KMS-11 (cell line): ENCODE measurements at regions not wholly inside any gene's neighbourhood (a gene's known extent, or its start where the extent isn't known, plus 50 kb on each side); places are given as distances from the start of the nearest gene placed in this dataset.

ENCODE experiments used
- H2AFZ ChIP-seq: fragments of 200-600 bp; sonication (generic); 2 replicates; pipeline ENCODE4 v1.6.1; 2016; ENCODE audit warnings: antibody characterized with exemption, mixed run types, low read depth
- H3K27ac ChIP-seq: fragments of 200-600 bp; sonication (generic); 2 replicates; pipeline ENCODE4 v1.6.1; 2016; ENCODE audit warnings: mild to moderate bottlenecking, mixed run types
- H3K27me3 ChIP-seq: fragments of 200-600 bp; sonication (generic); 2 replicates; pipeline ENCODE4 v1.6.1; 2017; ENCODE audit warnings: mild to moderate bottlenecking, low read depth, mixed run types, moderate library complexity; ENCODE audit not compliant: insufficient read depth
- H3K36me3 ChIP-seq: fragments of 200-600 bp; sonication (generic); 2 replicates; pipeline ENCODE4 v1.6.1; 2017; ENCODE audit warnings: mild to moderate bottlenecking, mixed run types; ENCODE audit not compliant: insufficient read depth
- H3K4me1 ChIP-seq: fragments of 200-600 bp; sonication (generic); 2 replicates; pipeline ENCODE4 v1.6.1; 2016; ENCODE audit warnings: mild to moderate bottlenecking, low read depth, mixed run types; ENCODE audit not compliant: poor library complexity, severe bottlenecking
- H3K4me2 ChIP-seq: fragments of 200-600 bp; sonication (generic); 2 replicates; pipeline ENCODE4 v1.7.0; 2016; ENCODE audit warnings: mild to moderate bottlenecking, mixed run types
- H3K4me3 ChIP-seq: fragments of 200-600 bp; sonication (generic); IDR thresholded peaks from 2 replicates; pipeline ENCODE4 v1.6.1; 2017; ENCODE audit warnings: low read depth, low read length, mixed read lengths; ENCODE audit not compliant: insufficient read depth
- H3K79me2 ChIP-seq: fragments of 200-600 bp; sonication (generic); 2 replicates; pipeline ENCODE4 v1.6.1; 2016; ENCODE audit warnings: low read depth, mixed run types; ENCODE audit not compliant: insufficient read depth
- H3K9ac ChIP-seq: fragments of 200-600 bp; sonication (generic); 2 replicates; pipeline ENCODE4 v1.6.1; 2016; ENCODE audit warnings: mild to moderate bottlenecking, mixed run types
- H4K20me1 ChIP-seq: fragments of 200-600 bp; sonication (generic); 2 replicates; pipeline ENCODE4 v1.6.1; 2016; ENCODE audit warnings: mild to moderate bottlenecking, mixed run types; ENCODE audit not compliant: insufficient read depth
- CTCF ChIP-seq: fragments of 200-600 bp; sonication (generic); conservative IDR thresholded peaks from 2 replicates; pipeline ENCODE4 v1.6.1; 2017; ENCODE audit warnings: low read depth, mild to moderate bottlenecking, antibody characterized with exemption, low read length, moderate library complexity, mixed read lengths

GRCh38 chr4:166625018-166625637, 609.2 kb downstream of the SPOCK3 start:
- no peaks in the 10 kb centered on the region for H3K4me1 ChIP-seq
- no peak overlapping the region for H3K27ac ChIP-seq
- no peaks in the 10 kb centered on the region for H3K36me3 ChIP-seq
- H3K4me2 ChIP-seq: no peak overlapping the region
- no peaks in the 10 kb centered on the region for H3K79me2 ChIP-seq
- no peak for TF ChIP-seq CTCF
- no peak overlapping the region for H2AFZ ChIP-seq
- no peak overlapping the region for H3K9ac ChIP-seq
- no peak overlapping the region for H3K4me3 ChIP-seq
- H4K20me1 ChIP-seq: no peaks in the 10 kb centered on the region
- no peaks in the 10 kb centered on the region for H3K27me3 ChIP-seq

GRCh38 chr4:166628454-166628853, 605.8 kb downstream of the SPOCK3 start:
- Histone ChIP-seq H3K27ac (no peak overlapping the region), H3K4me2 (no peak overlapping the region), H3K27me3 (no peaks in the 10 kb centered on the region), H3K4me3 (no peak overlapping the region), H3K4me1 (no peaks in the 10 kb centered on the region), H3K79me2 (no peaks in the 10 kb centered on the region), H4K20me1 (no peaks in the 10 kb centered on the region), H2AFZ (no peak overlapping the region), H3K36me3 (no peaks in the 10 kb centered on the region), H3K9ac (no peak overlapping the region)
- no peak for TF ChIP-seq CTCF

GRCh38 chr4:166635367-166635766, 598.9 kb downstream of the SPOCK3 start:
- H3K36me3 ChIP-seq: no peaks in the 10 kb centered on the region
- no peak overlapping the region for H2AFZ ChIP-seq
- TF ChIP-seq CTCF: no peak
- H3K4me1 ChIP-seq: no peaks in the 10 kb centered on the region
- no peak overlapping the region for H3K9ac ChIP-seq
- H3K4me3 ChIP-seq: no peak overlapping the region
- H3K27ac ChIP-seq: no peak overlapping the region
- no peaks in the 10 kb centered on the region for H3K79me2 ChIP-seq
- H3K27me3 ChIP-seq: no peaks in the 10 kb centered on the region
- no peak overlapping the region for H3K4me2 ChIP-seq
- H4K20me1 ChIP-seq: no peaks in the 10 kb centered on the region

- no peak overlapping the region for H2AFZ ChIP-seq
- no peak for TF ChIP-seq CTCF
- no peaks in the 10 kb centered on the region for H3K27me3 ChIP-seq
- H3K4me1 ChIP-seq: no peaks in the 10 kb centered on the region
- no peak overlapping the region for H3K4me2 ChIP-seq
- no peaks in the 10 kb centered on the region for H4K20me1 ChIP-seq
- H3K36me3 ChIP-seq: no peaks in the 10 kb centered on the region
- no peak overlapping the region for H3K4me3 ChIP-seq
- H3K27ac ChIP-seq: no peak overlapping the region
- no peak overlapping the region for H3K9ac ChIP-seq
- no peaks in the 10 kb centered on the region for H3K79me2 ChIP-seq
Observed at GRCh38 chr4:166637816-166638215, 596.5 kb downstream of the SPOCK3 start.
